Breast epithelium (tissue), 4 donors: ENCODE measurements at regions not wholly inside any gene's neighbourhood (a gene's known extent, or its start where the extent isn't known, plus 50 kb on each side); places are given as distances from the start of the nearest gene placed in this dataset.
A peak's percentile ranks its signal among the peaks of the same experiment; 100 is the strongest.
"Not testable (repeated sequence)": the region's sequence is repeated elsewhere in the genome, so short reads cannot be mapped to it uniquely, and the experiment has no call there.

ENCODE experiments used
- DNase-seq, 2 donors: peaks; one replicate each; pipeline ENCODE4 v3.0.0-alpha.2; 2019; ENCODE audit warnings: low spot score in 2 of 2
- H3K27ac ChIP-seq, 2 donors: fragments of 200-600 bp; sonication (generic) in 1 of 2; one replicate each; pipeline ENCODE4 v1.5.1; 2016 to 2019; ENCODE audit warnings: mild to moderate bottlenecking in 1 of 2
- H3K27me3 ChIP-seq, 2 donors: fragments of 200-600 bp; sonication (generic) in 1 of 2; one replicate each; pipeline versions ENCODE4 v1.5.1 to v1.6.0; 2017 to 2019; ENCODE audit warnings: control low read depth in 1 of 2, mild to moderate bottlenecking in 1 of 2
- H3K36me3 ChIP-seq: fragments of 200-600 bp; one replicate; pipeline ENCODE4 v1.5.1; 2019
- H3K4me1 ChIP-seq, 2 donors: fragments of 200-600 bp; sonication (generic); one replicate each; pipeline ENCODE4 v1.5.1; 2016 to 2019; ENCODE audit warnings: control low read depth in 1 of 2
- H3K4me3 ChIP-seq, 3 donors: fragments of 200-600 bp; sonication (generic); 1 replicate in 2 of 3; 2 replicates in 1 of 3; pipeline ENCODE4 v1.5.1; 2016 to 2019; ENCODE audit warnings: mild to moderate bottlenecking in 3 of 3, moderate library complexity in 2 of 3
- H3K9me3 ChIP-seq, 2 donors: fragments of 200-600 bp; sonication (generic) in 1 of 2; one replicate each; pipeline ENCODE4 v1.5.1; 2016 to 2019; ENCODE audit warnings: control low read depth in 1 of 2
- POLR2A ChIP-seq: fragments of 450-650 bp; IDR thresholded peaks from one replicate; pipeline ENCODE4 v1.6.1; 2016; ENCODE audit warnings: antibody characterized with exemption, mild to moderate bottlenecking, moderate library complexity
- POLR2AphosphoS5 ChIP-seq, 3 donors: sonication (generic); formaldehyde crosslinking; IDR thresholded peaks; one replicate each; pipeline ENCODE4 v1.6.1; 2017; ENCODE audit warnings: antibody characterized with exemption in 3 of 3
- intact Hi-C: fragments of 100-400 bp; cut with DNase I; formaldehyde crosslinking; loops from one replicate; pipeline ENCODE4 v1.15.1; 2023; ENCODE audit warnings: low total_unique reads
- TF ChIP-seq, protein P1 (sequence below), 3 donors: fragments of 450-650 bp; IDR thresholded peaks; one replicate each; pipeline ENCODE4 v1.5.1; 2016 to 2017; ENCODE audit warnings: antibody characterized with exemption in 3 of 3, mild to moderate bottlenecking in 3 of 3, moderate library complexity in 3 of 3

DNA sequence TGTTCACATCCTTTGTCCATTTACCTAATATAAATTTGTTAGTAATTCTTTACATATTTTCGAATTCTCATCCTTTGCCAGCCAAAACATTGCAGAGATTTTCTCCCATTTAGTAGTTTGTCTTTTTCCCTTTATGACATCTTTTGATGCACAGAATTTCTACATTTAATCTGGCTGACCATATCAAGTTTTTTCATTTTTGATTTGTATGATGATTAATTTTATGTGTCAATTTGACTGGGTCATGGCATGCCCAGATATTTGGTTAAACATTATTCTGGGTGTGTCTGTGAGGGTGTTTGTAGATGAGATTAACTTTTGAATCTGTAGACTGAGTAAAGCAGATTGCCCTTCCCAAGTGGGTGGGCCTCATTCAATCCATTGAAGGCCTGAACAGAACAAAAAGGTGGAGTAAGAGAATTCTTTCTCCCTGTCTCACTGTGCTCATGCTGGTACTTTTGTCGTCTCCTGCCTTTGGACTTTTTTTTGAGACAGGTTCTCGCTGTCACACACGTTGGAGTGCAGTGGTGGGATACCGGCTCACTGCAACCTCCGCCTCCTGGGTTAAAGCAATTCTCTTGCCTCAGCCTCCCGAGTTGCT lies 72.1 kb upstream of the EPB41L1 start:
- Histone ChIP-seq H3K9me3 (no peaks in the 10 kb centered on the region), H3K4me1 (peaks cover 0 to 5% of the 10 kb centered on the region in 2 donors), H3K27ac (no peak overlapping the region), H3K36me3 (no peaks in the 10 kb centered on the region), H3K27me3 (no peaks in the 10 kb centered on the region), H3K4me3 (no peak overlapping the region)
- DNase-seq: no peak
- intact Hi-C loops: no loop called here
- no peak for TF ChIP-seq POLR2A
- TF ChIP-seq POLR2AphosphoS5 (IDR thresholded peaks at IDR 0.05): no peak
- TF ChIP-seq, protein P1, sequence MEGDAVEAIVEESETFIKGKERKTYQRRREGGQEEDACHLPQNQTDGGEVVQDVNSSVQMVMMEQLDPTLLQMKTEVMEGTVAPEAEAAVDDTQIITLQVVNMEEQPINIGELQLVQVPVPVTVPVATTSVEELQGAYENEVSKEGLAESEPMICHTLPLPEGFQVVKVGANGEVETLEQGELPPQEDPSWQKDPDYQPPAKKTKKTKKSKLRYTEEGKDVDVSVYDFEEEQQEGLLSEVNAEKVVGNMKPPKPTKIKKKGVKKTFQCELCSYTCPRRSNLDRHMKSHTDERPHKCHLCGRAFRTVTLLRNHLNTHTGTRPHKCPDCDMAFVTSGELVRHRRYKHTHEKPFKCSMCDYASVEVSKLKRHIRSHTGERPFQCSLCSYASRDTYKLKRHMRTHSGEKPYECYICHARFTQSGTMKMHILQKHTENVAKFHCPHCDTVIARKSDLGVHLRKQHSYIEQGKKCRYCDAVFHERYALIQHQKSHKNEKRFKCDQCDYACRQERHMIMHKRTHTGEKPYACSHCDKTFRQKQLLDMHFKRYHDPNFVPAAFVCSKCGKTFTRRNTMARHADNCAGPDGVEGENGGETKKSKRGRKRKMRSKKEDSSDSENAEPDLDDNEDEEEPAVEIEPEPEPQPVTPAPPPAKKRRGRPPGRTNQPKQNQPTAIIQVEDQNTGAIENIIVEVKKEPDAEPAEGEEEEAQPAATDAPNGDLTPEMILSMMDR (IDR thresholded peaks at IDR 0.05): no peak

DNA sequence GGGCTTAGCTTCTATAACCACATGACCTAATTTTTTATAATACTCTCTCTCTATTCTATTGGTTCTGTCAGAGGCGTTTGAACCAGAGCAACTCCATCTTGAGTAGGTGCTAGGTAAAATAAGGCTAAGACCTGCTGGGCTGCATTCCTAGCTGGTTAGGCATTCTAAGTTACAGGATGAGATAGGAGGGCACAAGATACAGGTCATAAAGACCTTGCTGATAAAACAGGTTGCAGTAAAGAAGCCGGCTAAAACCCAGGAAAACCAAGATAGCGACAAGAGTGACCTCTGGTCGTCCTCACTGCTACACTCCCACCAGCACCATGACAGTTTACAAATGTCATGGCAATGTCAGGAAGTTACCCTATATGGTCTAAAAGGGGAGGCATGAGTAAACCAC lies 71.3 kb upstream of the EPB41L1 start:
- H3K9me3 ChIP-seq, H3K27me3 ChIP-seq, H3K4me1 ChIP-seq, H3K4me3 ChIP-seq, H3K36me3 ChIP-seq, H3K27ac ChIP-seq, DNase-seq, intact Hi-C loops: not testable (repeated sequence)

DNA sequence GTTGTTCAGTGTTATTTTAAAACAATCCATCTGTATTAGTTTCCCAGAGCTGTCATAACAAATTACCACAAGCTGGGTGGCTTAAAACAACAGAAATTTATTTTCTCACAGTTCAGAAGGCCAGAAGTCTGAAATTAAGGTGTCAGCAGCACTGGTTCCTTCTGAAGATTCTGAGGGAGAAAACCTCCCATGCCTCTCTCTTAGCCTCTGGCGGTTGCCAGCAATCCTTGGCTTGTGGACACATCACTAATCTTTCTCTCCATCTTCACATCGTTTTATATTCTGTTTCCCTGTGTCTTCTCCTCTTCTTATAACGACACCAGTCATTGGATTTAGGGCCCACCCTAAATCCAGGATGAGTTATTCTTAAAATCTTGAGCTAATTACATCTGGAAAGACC lies 70.2 kb upstream of the EPB41L1 start:
- H3K4me1 ChIP-seq: peaks cover 0 to 5% of the 10 kb centered on the region in 2 donors
- TF ChIP-seq POLR2A: no peak
- no peak for TF ChIP-seq POLR2AphosphoS5 (IDR thresholded peaks at IDR 0.05)
- TF ChIP-seq, protein P1 (IDR thresholded peaks at IDR 0.05): no peak
- H3K36me3 ChIP-seq: no peaks in the 10 kb centered on the region
- peak overlapping the region in 1 of 2 donors; percentile 89 for H3K27ac ChIP-seq
- intact Hi-C loops: no loop called here
- no peak for DNase-seq
- no peaks in the 10 kb centered on the region for H3K27me3 ChIP-seq
- no peaks in the 10 kb centered on the region for H3K9me3 ChIP-seq
- no peak overlapping the region for H3K4me3 ChIP-seq

DNA sequence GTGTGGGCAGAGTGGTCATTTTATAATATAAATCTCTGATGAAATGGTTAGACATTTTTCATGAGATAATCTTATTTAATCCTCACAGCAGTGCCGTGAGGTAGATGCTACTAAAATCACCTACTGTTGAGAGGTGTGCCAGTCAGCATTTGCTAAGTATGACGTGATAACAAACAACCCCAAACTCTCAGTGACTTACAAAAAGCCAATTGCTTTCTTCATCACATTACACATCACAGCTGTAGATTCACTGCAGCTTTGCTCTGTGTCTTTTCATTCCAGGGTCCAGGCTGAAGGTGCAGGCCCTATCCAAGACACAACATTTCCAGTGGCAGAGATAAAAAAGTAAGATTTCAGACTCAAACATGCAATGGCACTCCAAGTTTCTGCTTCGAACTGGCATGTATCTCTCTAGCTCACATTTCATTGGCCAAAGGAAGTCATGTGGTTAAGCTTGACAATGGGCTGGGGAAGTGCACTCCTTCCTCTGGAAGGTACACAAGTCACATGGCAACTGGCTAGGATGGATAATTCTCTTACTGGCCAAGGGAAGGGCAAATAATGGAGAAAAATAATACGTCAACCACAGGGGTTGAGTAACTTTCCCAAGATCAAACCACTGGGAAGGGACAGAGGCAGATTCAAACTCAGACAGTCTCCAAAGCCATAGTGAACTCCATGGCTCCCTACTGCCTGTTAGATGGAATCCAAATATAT lies 69.5 kb upstream of the EPB41L1 start:
- Histone ChIP-seq H3K27me3 (no peaks in the 10 kb centered on the region), H3K36me3 (no peaks in the 10 kb centered on the region), H3K27ac (peak overlapping the region; percentile 76 to 89), H3K4me3 (no peak overlapping the region), H3K4me1 (peaks cover 0 to 5% of the 10 kb centered on the region in 2 donors), H3K9me3 (no peaks in the 10 kb centered on the region)
- no peak for DNase-seq
- no peak for TF ChIP-seq POLR2AphosphoS5 (IDR thresholded peaks at IDR 0.05)
- TF ChIP-seq POLR2A: no peak
- intact Hi-C loops: no loop called here

DNA sequence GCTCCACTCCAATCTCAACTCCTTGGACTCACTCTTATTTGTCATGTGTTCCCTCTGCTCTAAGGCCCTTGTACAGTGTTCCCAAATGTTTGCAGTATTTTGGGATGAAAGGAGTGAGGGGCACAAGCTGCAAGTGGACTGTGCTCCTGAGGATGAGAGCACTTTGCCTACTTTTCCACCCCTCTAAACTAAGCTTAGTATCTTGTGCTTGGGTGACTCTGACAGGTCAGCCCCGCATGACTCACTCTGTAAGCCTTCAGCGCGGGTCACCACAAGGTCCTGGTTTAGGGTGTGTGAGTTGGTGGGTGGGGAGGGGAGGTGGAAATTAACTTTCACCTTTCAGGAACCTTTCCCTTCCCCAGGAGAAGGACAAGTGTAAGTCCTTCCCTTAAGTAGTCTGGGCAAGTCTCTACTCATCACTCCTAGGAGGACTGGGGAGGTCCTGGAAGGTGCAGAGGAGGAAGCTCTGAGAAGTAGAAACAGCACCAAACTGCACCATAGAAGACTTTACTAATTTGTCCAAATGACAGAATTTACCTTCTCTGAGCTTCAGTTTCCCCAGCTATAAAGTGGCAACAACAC lies 68.8 kb upstream of the EPB41L1 start:
- no peak for TF ChIP-seq POLR2AphosphoS5 (IDR thresholded peaks at IDR 0.05)
- TF ChIP-seq POLR2A: no peak
- TF ChIP-seq, protein P1 (IDR thresholded peaks at IDR 0.05): no peak
- Histone ChIP-seq H3K36me3 (no peaks in the 10 kb centered on the region), H3K4me3 (no peak overlapping the region), H3K4me1 (peaks cover 0 to 5% of the 10 kb centered on the region in 2 donors), H3K9me3 (no peaks in the 10 kb centered on the region), H3K27ac (peak overlapping the region; percentile 76 to 89), H3K27me3 (no peaks in the 10 kb centered on the region)
- DNase-seq: no peak
- intact Hi-C loops: no loop called here

DNA sequence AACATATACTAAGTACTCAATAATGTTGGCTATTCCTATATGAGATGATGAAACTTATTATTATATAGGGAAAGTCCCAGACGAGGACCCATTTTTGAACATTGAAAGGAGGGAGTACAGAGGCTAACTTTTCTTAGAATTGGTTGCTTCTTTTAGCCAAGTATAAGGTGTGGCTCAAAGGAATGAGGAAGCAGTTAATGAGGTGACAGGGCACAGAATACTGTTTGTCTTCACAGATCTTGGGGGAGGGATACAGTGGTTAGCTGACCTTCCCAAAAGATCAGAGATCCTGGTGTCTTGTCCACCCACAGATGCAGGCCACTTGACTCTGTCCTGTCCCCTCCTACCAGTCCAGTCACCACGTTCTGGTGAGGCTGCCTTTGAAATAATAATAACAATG lies 67.8 kb upstream of the EPB41L1 start:
- Histone ChIP-seq H3K36me3 (no peaks in the 10 kb centered on the region), H3K27me3 (no peaks in the 10 kb centered on the region), H3K9me3 (no peaks in the 10 kb centered on the region), H3K27ac (peak overlapping the region; percentile 16 to 89), H3K4me1 (peaks cover 0 to 5% of the 10 kb centered on the region in 2 donors), H3K4me3 (no peak overlapping the region)
- TF ChIP-seq POLR2A (no peak), POLR2AphosphoS5 (IDR thresholded peaks at IDR 0.05) (no peak)
- intact Hi-C loops: no loop called here
- DNase-seq: no peak
